HG03064 (cell line): ENCODE measurements at regions not wholly inside any gene's neighbourhood (a gene's known extent, or its start where the extent isn't known, plus 50 kb on each side); places are given as distances from the start of the nearest gene placed in this dataset.
"Not testable (repeated sequence)": the region's sequence is repeated elsewhere in the genome, so short reads cannot be mapped to it uniquely, and the experiment has no call there.

Experiments
- ATAC-seq: cut with Tn5 transposase; IDR thresholded peaks from one replicate; pipeline ENCODE4 v1.9.1; 2021; ENCODE audit warnings: low read depth; ENCODE audit not compliant: unreplicated experiment

DNA sequence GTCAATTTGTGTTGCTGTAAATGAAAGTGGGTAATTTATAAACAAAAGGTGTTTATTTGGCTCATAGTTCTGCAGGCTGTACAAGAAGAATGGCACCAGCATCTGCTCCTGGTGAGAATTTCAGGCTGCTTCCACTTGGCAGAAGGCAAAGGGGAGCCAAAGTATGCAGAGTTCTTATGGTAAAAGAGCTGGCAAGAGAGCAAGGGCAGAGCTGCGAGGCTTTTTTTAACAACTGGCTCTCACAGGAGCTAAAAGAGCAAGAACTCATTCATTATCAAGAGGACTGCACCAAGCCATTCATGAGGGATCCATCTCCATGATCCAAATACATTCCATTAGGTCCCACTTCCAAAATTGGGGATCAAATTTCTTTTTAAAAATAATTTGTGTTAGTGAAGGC lies 1712.7 kb downstream of the SLITRK5 start:
- ATAC-seq = no peak

DNA sequence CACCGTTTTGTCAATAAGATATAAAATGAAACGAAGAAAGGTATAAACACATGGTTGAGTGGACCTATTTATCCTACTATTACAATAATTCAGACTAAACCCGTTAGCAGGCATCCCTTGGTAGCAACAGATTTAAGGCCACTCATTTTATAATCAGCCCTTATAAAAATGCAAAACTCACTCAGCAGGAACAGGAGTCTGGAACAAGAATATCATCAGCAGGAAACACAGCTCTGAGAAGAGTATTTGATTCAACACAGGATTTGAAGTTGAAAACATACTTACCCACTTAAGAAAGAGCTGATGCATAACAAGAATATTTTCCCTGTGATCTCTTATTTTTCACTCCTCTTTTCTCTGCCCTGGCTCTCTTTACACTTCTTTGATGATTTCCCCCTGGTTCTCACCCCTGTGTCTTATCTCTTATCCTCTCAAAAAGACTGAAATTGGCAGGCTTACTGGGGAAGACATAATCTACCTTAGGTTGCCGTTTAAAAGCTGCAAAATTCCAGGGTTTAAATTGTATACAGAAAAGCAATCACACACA lies 1722.7 kb downstream of the SLITRK5 start:
- no peak for ATAC-seq

DNA sequence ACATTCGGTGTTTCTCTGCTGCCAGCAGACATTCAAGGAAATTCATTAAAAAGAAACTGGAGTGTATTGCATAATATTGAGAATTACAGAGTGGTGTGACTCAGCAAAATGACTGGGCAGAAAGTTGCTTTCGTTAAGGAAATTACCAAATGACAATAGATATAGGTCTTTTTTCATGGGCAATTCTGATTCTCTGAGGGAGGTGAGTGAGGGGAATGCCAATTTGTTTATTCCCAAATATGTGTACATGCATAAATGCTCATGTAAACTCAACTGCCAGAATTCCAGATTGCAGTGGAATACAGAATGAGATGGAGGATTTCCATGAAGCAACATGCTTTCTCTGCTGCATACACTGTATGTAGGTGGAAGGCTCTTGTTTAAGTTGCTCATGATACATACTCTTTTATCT lies 1730.1 kb downstream of the SLITRK5 start:
- ATAC-seq = no peak

DNA sequence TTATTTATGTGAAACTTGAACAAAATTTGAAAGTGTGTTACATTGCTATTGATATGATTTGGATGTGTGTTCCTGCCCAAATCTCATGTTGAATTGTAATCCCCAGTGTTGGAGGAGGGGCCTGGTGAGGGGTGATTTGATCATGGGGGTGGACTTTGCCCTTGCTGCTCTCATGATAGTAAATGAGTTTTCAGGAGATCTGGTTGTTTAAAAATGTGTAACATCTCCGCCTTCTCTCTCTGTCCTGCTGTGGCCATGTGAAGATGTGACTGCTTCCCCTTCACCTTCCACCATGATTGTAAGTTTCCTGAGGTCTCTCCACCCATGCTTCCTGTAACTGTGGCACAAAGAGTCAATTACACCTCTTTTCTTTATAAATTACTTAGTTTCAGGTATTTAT lies 1731.0 kb downstream of the SLITRK5 start:
- ATAC-seq = no peak

DNA sequence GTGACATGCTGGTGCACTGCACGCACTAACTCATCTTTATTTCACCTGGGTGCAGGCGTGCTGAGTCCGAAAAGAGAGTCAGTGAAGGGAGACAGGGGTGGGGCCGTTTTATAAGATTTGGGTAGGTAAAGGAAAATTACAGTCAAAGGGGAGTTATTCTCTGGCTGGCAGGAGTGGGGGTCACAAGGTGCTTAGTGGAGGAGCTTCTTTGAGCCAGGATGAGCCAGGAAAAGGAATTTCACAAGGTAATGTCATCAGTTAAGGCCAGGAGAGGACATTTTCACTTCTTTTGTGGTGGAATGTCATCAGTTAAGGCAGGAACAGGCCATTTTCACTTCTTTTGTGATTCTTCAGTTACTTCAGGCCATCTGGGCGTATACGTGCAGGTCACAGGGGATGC lies 1734.9 kb downstream of the SLITRK5 start:
- not testable (repeated sequence) for ATAC-seq

DNA sequence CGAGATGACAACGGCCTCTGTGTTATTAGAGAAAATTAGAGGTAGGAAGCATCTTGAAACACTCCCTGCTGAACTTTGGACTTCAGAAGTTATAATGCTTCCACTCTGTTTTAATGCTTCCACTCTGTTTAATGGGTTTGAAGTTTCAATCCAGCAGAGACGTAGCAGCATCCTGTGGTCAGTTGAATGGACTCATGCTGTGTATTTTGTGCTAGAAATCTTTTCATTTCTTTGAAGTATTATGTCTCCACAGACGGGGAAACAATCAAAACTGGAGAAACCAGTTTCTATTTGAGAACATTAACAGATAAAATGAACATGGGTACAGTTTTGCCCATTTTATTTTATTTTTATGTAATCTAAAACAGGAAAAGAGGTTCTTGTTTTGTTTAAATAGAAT lies 1736.2 kb downstream of the SLITRK5 start:
- ATAC-seq = no peak

DNA sequence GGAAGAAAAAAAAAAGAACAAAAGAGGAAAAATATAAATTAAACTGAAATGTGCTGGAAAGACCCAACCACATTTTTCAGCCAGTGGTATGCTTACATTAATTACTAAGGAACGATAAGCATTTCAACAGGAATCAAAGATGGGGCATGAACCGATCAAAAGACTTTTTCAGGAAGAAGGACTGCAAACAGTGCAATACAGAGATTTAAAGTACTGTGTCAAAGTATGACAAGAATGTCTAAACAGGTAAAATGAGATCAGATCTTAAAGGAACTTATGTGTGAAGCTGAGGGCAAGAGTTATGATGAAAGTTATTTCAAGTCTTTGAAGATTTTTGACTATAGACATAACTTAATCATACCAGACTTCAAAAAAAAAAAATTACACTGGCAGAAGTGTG lies 1761.8 kb downstream of the SLITRK5 start:
- no peak for ATAC-seq

DNA sequence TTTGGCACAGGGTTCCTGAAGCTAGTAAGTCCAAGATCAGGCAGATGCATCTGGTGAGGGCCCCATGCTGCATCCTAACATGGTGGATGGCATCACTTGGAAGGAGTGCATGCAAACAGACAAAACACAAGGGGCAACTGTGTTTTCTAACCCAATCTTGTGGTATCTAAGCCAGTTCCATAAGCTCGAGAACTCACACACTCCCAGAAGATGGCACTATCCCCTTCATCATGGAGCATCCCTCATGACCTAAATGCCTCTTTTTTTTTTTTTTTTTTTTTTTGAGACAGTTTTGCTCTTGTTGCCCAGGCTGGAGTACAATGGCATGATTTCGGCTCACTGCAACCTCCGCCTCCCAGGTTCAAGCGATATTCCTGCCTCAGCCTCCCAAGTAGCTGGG lies 1763.5 kb downstream of the SLITRK5 start:
- ATAC-seq = not testable (repeated sequence)

DNA sequence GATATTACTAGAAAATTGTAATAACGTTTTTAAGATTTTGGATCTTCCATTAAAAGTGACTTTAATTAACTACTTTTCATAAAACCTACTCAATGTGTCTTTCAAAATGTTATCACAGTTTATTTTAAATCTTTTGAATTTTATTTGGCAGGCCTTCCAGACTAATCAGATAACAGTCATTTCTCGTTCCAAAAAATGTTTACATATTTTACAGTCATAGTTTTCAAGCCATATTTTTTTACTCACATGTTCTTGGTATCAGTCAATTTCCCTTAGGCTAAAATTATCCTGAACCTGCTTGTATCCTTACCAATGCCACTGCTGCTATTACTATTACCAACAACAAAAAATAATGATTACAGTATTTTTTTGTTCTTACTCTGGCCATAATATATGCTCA lies 1783.5 kb downstream of the SLITRK5 start:
- no peak for ATAC-seq

DNA sequence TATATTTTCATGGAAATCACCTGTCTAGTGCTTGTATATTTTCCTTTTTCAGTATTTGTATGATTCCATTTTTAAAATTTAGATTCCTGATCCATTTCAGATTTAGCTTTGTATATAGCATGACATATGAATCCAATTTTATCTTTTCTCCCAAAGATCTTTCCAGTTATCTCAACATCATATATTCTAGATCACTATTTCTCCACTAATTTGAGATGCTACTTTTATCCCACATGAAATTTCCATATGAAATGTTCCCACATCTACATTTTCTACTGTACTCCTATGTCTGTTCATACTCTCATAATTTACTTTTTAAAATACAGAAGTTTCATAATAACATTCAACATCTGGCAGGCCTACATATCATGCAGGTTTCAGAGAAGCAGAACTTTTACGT lies 1784.1 kb downstream of the SLITRK5 start:
- ATAC-seq = no peak

DNA sequence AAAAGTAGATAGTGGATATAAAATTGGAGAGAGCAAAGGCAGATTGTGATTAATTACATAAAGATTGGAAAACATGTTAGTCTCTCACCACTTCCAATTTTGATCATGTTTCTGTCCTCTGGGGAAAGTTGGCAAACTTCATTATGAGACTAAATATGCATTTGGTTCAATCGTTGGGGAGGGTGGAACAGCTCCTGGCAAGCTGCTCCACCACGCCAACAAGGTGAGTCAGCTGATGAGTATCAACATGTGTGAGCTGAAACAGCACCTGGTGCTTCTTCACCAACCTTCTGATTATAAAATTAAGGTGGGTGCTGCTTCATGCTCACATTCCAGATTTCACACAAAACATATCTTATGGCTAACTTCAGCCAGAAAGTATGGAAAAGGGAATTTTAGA lies 1784.6 kb downstream of the SLITRK5 start:
- no peak for ATAC-seq

DNA sequence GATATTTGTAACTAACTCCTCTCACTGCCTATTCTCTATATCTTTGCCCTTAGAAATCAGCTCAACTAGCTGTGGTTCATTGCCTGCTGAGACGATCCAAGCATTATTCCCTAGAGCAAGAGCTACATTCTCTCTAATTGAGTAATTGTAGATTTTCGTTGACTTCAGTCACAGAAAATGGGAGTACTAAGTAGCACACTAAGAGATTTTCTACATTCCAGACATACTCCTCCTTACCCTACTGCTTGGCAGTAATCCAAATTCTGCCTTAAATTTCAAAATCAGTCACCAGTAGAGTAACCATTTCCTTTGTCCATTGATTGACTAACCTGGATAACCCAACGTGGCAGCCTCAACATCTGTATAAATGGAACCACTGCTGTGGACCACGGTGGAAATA lies 1786.8 kb downstream of the SLITRK5 start:
- ATAC-seq = no peak

DNA sequence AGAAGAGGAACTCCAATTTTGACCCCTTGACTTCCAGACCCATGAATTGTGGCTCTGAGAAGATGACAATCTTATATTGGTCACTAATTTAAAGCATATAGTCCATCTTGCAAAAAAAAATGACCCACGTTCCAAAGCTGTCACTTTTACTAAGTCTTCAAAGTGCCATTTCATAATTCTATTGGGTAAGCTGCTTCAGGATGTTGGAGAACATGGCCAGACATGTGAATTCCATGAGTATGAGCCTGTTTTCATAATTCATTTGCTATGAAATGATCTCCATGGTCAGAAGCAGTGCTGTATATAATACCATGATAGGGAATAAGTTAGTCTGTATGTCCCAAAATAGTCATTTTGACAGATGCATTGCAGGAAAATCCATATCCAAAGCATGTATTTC lies 1787.3 kb downstream of the SLITRK5 start:
- no peak for ATAC-seq

DNA sequence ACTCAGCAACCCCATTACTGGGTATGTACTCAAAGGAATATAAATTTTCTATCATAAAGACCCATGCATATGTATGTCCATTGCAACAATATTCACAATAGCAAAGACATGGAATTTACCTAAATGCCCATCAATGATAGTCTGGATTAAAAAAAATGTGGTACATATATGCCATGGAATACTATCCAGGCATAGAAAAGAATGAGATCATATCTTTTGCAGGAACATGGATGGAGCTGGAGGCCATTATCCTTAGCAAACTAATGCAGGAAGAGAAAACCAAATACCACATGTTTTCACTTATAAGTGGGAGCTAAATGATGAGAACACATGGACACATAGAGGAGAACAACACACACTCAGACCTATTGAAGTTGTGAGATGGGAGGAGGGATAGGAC lies 1789.7 kb downstream of the SLITRK5 start:
- ATAC-seq = not testable (repeated sequence)

DNA sequence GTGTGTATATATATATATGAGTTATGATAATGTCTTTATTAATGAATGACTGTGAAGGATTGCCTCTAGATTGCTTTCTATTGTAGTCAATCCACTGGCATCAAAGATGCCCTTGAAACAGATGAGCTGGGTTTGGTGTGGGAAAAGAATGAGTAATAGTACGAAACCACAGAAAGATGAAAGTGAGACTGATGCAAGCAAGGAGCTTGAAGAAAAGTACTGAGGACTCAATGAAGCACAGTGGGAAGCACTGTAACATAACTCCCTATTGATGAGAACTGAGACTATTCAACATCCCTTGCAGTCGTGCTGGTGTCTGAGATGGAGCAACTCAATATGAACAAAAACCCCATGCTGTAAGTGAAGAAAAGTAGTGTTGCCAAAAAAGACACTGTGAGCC lies 1794.2 kb downstream of the SLITRK5 start:
- peak; percentile 83 for ATAC-seq

DNA sequence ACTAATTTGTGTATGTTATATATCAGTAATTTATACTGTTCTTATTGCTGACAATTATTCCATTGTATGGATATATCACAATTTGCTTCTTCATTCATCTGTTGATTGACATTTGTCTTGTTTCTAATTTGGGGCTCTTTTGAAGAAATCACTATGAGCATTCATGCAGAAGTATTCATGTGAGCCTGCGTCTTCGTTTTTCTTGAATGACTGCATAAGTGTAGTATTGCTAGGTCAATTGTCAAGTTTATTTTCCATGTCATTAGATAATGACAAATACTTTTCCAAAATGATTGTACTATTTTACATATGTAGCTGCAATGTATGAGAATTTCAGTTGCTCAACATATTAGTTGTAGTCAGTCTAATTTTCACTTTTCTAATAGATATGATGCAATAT lies 1796.9 kb downstream of the SLITRK5 start:
- ATAC-seq = no peak

DNA sequence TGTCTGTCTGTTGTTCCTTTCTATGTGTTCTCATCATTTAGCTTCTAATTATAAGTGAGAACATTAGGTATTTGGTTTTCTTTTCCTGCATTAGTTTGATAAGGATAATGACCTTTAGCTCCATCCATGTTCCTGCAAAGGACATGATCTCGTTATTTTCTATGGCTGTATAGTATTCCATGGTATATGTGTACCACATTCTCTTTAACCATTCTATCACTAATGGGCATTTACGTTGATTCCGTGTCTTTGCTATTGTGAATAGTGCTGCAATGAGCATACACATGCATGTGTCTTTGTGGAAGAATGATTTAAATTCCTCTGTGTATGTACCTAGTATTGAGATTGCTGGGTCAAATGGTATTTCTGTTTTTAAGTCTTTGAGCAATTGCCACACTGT lies 1799.7 kb downstream of the SLITRK5 start:
- ATAC-seq = no peak

DNA sequence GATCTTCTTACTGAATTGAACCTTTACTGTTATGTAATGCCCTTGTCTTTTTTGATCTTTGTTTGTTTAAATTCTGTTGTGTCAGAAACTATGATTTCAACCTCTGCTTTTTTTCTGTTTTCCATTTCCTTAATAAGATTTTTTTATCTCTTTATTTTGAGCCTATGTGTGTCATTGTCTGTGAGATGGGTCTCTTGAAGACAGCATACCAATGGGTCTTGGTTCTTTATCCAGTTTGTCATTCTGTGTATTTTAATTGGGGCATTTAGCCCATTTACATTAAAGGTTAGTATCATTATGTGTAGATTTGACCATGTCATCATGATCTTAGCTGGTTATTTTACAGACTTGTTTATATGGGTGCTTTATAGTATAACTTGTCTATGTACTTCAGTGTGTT lies 1803.3 kb downstream of the SLITRK5 start:
- no peak for ATAC-seq

DNA sequence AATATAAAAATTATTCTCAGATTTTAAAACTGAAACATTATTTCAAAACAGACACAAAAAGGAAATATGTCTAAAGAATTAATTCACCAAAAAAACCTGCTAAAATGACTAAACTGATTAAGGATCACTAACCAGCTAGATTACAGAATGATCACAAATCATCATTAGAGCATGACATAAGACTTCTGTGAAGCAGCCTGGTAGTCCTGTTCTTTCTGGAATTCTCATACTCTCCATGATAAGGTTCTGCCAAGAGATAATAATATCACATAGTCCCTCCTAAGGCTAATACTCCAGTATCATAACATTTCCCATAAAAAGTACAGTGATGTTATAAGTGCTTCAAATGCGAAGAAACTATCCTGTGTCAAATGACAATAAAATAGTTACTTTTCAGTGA lies 1814.9 kb downstream of the SLITRK5 start:
- no peak for ATAC-seq

DNA sequence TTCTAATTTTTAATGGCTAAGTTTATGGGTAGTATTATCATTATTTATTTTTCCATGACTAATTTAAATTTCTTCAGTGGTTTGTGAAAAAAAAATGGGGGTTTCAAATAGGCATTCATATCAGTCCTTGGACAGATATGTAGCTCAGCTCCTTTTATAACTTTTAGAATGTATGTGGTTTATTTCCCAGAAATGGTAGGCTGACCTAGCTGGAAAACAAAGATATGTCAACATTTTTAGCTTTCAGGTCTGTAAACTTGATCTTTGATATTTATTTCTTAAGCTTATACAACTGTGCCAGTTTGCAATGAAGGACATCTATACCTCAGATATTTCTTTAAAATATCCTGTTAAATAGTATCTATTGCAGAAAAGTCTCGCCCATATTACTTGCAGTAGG lies 1815.5 kb downstream of the SLITRK5 start:
- ATAC-seq = no peak

DNA sequence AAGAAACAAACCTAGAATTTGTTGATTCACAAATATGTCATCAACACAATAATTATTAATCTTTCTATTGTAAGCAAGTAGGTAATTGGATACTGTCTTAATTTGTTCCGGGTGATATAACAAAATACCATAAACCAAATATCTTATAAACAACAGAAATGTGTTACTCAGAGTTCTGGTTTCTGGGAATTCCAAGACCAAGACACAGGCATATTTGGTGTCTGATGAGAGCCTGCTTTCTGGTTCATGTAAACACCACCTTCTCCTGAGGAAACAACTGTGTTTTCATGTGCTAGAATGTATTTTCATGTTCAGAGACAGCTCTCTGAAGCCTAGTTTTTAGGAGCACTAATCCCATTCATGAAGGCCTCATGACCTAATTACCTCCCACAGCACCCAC lies 1819.5 kb downstream of the SLITRK5 start:
- no peak for ATAC-seq

DNA sequence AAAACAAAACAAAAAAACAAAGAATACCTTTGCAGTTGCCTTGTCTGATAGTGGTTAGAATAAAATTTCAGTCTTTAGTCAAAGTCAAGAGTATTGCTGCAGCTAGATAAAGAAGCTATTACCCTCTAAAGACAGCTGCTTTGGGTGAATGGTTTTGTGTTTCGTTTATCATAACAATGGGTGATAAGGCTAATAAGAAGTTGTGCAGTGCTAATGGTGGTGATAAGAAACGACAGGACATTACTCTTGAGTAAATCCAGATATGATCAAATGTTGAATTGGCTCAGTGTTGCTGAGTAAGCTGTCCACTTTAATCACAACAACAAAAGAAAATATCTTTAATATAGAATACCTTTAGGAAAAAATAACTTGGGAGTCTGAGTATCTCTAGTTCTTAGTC lies 1825.3 kb downstream of the SLITRK5 start:
- no peak for ATAC-seq

DNA sequence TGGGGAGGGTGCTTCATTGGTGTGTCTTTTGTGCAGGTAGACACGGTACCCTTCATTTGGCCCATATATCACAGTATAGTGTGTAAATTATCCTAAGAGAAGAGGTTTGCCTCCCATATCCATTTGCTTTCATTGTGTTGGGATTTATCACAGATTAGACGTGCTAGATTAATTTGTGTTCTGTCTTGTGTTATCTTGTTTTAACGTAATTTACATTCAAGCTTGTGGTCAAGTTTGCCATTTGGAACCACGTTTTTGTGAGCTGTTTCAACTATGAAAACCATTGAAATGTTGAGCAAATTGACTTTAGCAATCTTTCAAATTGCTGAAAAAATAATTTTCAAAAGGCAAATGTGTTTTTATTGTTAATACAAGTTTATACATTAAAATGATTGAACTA lies 1826.5 kb downstream of the SLITRK5 start:
- no peak for ATAC-seq
